Prostate gland (tissue), 2 donors: ENCODE measurements at regions not wholly inside any gene's neighbourhood (a gene's known extent, or its start where the extent isn't known, plus 50 kb on each side); places are given as distances from the start of the nearest gene placed in this dataset.

Source experiments
- DNase-seq: peaks from one replicate; pipeline ENCODE4 v3.0.0-alpha.2; 2019; ENCODE audit warnings: low spot score
- H3K27ac ChIP-seq, 2 donors: fragments of 200-600 bp; sonication (generic); 2 replicates each; pipeline ENCODE4 v1.5.1; 2017 to 2019
- H3K27me3 ChIP-seq: fragments of 200-600 bp; sonication (generic); replicated peaks from 2 replicates; pipeline ENCODE4 v1.5.1; 2019; ENCODE audit not compliant: insufficient read depth
- H3K36me3 ChIP-seq, 2 donors: fragments of 200-600 bp; sonication (generic); 1 replicate in 1 of 2; 2 replicates in 1 of 2; pipeline versions ENCODE4 v1.5.1 to v1.8.1; 2017 to 2019
- H3K4me1 ChIP-seq: fragments of 200-600 bp; sonication (generic); replicated peaks from 2 replicates; pipeline ENCODE4 v1.5.1; 2019
- H3K4me3 ChIP-seq, 2 donors: fragments of 200-600 bp; sonication (generic); 2 replicates each; pipeline ENCODE4 v1.5.1; 2017 to 2019
- H3K9me3 ChIP-seq: fragments of 200-600 bp; sonication (generic); 2 replicates; pipeline ENCODE4 v1.5.1; 2017
- POLR2A ChIP-seq: fragments of 450-650 bp; IDR thresholded peaks from one replicate; pipeline ENCODE4 v1.6.1; 2016; ENCODE audit warnings: antibody characterized with exemption, mild to moderate bottlenecking
- POLR2AphosphoS5 ChIP-seq: sonication (generic); formaldehyde crosslinking; IDR thresholded peaks from one replicate; pipeline ENCODE4 v1.6.1; 2017; ENCODE audit warnings: antibody characterized with exemption
- WGBS: methylation state at CpG from one replicate; pipeline ENCODE4 v1.1.5; 2018; 5-methylcytosine and 5-hydroxymethylcytosine counted together
- intact Hi-C: fragments of 100-400 bp; cut with DNase I; formaldehyde crosslinking; loops from one replicate; pipeline ENCODE4 v1.14.2; 2022
- TF ChIP-seq, protein P1 (sequence below), 4 experiments: fragments of 200-600 bp in 2 of 4; fragments of 450-650 bp in 2 of 4; sonication (generic) in 2 of 4; IDR thresholded peaks; 1 replicate in 3 of 4; 2 replicates in 1 of 4; pipeline ENCODE4 v1.5.1; 2016 to 2019; ENCODE audit warnings: antibody characterized with exemption in 4 of 4, mild to moderate bottlenecking in 2 of 4, moderate library complexity in 2 of 4

DNA sequence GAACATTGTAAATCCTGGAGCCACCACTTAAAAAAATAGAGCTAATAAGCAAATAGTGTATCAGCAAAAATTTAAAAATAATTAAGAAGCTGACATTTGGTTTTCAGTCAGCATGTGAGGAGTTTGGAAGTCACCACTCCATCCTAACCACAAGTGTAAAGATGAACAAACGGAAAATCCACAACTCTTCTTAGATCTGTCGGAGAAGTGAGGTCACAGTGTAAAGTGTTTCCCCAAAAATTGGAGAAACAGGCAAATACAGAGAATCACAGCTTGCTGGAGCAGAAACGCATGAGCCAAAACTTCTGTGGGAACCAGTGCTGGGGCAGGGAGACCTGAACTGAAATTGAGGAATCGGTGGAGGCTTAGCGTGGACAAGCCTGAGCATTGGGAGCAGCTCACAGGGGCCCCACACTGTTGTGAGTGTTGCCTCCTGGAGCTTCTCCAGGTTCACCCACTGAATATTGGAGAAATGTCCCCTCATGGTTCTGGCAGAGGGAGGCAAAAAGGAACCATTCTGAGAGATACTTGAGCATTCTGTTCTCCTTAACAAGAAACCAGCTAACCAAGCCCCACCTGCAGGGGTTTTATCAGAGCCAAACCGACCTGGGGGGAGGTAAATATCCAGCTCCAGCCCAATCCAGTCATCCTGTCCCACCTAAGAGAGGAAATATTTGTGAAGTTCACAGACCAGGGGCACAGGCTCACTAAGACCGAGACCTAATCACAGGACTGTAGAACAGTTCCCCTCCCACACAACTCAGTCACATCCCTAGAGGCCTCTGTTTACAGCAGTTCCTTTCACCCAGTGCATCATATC is 192.0 kb downstream of the ERMARD start:
- H3K27ac ChIP-seq = no peak overlapping the region
- TF ChIP-seq, protein P1, sequence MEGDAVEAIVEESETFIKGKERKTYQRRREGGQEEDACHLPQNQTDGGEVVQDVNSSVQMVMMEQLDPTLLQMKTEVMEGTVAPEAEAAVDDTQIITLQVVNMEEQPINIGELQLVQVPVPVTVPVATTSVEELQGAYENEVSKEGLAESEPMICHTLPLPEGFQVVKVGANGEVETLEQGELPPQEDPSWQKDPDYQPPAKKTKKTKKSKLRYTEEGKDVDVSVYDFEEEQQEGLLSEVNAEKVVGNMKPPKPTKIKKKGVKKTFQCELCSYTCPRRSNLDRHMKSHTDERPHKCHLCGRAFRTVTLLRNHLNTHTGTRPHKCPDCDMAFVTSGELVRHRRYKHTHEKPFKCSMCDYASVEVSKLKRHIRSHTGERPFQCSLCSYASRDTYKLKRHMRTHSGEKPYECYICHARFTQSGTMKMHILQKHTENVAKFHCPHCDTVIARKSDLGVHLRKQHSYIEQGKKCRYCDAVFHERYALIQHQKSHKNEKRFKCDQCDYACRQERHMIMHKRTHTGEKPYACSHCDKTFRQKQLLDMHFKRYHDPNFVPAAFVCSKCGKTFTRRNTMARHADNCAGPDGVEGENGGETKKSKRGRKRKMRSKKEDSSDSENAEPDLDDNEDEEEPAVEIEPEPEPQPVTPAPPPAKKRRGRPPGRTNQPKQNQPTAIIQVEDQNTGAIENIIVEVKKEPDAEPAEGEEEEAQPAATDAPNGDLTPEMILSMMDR (IDR thresholded peaks at IDR 0.05) = no peak
- no peak for TF ChIP-seq POLR2AphosphoS5
- no peak for TF ChIP-seq POLR2A
- DNase-seq = no peak
- H3K27me3 ChIP-seq = no peaks in the 10 kb centered on the region
- H3K9me3 ChIP-seq = no peaks in the 10 kb centered on the region
- 70% methylated on average over 7 of the region's 7 CpGs for WGBS
- intact Hi-C loops = no loop called here
- H3K36me3 ChIP-seq = no peaks in the 10 kb centered on the region
- no peaks in the 10 kb centered on the region for H3K4me1 ChIP-seq
- no peak overlapping the region for H3K4me3 ChIP-seq

DNA sequence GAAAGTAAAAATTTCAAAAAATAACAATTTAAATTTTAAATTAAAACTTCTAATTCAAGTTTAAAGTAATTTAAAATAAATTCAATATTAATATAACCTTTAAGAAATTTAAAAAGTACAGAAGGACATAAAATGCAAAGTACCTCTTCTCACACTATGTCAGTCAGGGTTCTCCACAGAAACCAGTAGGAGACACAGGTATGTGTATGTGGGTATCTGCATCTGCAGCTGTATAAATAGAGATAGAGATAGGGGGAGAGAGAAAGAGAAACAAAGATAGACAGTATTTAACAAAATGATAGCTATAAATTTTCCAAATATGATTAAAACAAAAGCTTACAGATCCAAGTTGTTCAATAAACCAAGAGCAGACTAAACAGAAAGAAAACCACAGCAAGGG is 190.8 kb downstream of the ERMARD start:
- Histone ChIP-seq H3K9me3 (no peaks in the 10 kb centered on the region), H3K4me1 (no peaks in the 10 kb centered on the region), H3K27ac (no peak overlapping the region), H3K36me3 (no peaks in the 10 kb centered on the region), H3K27me3 (no peaks in the 10 kb centered on the region), H3K4me3 (no peak overlapping the region)
- DNase-seq = no peak
- intact Hi-C loops = no loop called here
- TF ChIP-seq POLR2A (no peak), POLR2AphosphoS5 (no peak)
- TF ChIP-seq, protein P1 (IDR thresholded peaks at IDR 0.05) = no peak

DNA sequence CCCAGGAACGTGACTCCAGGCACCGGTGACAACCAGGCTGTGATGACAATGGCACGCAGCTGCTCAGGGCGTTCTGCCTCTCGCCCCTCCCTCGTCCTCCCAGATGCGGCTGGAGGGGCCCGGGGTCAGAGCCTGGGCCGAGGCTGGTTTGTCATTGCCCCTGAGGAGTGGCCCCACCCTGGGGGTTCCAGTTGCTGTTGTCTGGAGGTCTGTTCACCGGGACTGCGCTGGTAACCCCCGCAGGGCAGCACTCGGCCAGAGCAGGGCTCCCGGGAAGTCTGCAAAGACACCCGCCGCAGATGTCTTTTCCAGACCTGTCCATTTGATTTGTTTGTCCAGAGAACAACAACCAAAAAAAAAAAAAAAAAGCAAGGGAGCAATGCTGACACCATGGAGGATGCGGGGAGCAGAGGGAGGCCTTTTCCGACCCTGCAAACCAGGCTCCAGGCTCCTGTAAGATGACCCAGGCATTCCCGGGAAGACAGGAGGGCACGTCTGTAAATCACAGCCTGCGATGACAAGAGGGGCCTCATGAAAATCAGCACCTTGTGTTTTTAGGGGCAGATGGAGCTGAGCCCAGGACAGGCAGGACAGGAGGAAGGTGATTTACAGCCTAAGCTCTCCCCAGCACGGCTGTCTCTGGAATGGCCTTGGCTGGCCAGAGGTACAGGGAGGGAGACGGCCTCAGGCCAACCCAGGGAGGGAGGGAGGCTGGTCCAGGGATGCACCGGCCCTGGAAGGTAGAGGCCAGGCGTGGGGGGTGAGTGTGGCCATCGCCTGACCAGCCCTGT is 189.3 kb downstream of the ERMARD start:
- 70% methylated on average over 26 of the region's 26 CpGs for WGBS
- no peaks in the 10 kb centered on the region for H3K9me3 ChIP-seq
- H3K4me1 ChIP-seq = no peaks in the 10 kb centered on the region
- no peaks in the 10 kb centered on the region for H3K36me3 ChIP-seq
- intact Hi-C loops = no loop called here
- H3K4me3 ChIP-seq = no peak overlapping the region
- DNase-seq = no peak
- no peaks in the 10 kb centered on the region for H3K27me3 ChIP-seq
- TF ChIP-seq POLR2A (no peak), POLR2AphosphoS5 (no peak)
- TF ChIP-seq, protein P1 (IDR thresholded peaks at IDR 0.05) = no peak
- H3K27ac ChIP-seq = no peak overlapping the region

DNA sequence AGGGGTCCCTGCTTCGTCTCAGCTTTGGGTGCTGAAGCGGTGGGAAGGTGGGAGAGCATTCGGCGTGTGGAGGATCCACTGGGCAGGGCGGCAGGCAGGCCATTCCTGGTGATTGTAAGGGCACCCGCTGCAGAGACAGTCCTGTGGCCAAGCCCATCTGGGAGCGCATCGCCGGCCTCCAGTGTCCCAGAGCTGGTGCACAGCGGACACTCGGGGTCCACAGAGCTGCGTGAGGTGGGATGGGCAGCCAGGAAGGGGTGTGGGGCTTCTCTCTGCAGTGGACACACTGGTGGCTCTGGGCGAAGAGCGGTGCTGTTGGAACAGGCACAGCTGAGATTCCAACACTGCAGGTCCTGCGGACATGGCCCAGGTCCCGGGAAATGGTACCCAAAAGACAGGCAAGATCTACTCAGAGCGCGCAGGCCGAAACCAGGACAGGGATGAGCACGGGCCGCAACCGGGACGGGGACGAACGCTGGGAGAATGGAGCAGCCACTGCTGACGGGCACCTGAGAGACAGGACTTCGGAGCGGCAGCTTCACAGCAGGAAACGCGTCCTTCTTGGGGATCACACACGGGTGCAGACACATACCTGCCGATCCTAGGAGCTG is 188.2 kb downstream of the ERMARD start:
- intact Hi-C loops = no loop called here
- WGBS = 93% methylated on average over 32 of the region's 32 CpGs
- H3K4me1 ChIP-seq = no peaks in the 10 kb centered on the region
- H3K27ac ChIP-seq = no peak overlapping the region
- no peak overlapping the region for H3K4me3 ChIP-seq
- H3K9me3 ChIP-seq = no peaks in the 10 kb centered on the region
- TF ChIP-seq POLR2AphosphoS5 (no peak), POLR2A (no peak)
- TF ChIP-seq, protein P1 (IDR thresholded peaks at IDR 0.05) = no peak
- no peak for DNase-seq
- no peaks in the 10 kb centered on the region for H3K36me3 ChIP-seq
- H3K27me3 ChIP-seq = no peaks in the 10 kb centered on the region
